ENCODE measurements at regions not wholly inside any gene's neighbourhood (a gene's known extent, or its start where the extent isn't known, plus 50 kb on each side); places are given as distances from the start of the nearest gene placed in this dataset.

DNA sequence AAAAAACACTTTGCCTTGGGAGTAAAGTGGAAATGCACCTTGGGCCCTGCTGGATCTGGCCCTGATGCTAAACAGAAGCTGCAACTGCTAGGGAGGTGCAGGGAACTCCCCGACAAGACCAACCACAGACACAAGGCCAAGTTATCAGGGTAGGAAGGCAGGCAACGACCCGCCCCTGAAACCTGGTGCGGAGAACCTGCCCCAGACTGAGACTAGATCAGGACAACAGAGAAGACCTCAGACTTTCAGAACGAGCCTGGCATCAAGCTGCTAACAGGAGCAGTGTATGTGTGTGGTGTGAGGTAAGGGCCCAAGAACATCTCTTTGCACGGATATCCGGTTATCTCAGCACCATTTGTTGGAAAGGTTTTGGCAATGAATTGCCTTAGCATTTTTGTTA, 233.7 kb upstream of the RTL1 start:
- TF ChIP-seq POLR2AphosphoS5 (IDR thresholded peaks at IDR 0.05; ENCODE audit: low read depth, low read length), result no peak
- TF ChIP-seq TAF1 (IDR thresholded peaks at IDR 0.05; ENCODE audit: borderline replicate concordance, insufficient read depth, low read length), result no peak
- no peak for TF ChIP-seq SIN3A (IDR thresholded peaks at IDR 0.05; ENCODE audit: borderline replicate concordance, insufficient read depth, low read length)
- TF ChIP-seq FOXP2 (optimal IDR thresholded peaks at IDR 0.05; ENCODE audit: borderline replicate concordance, extremely low read depth, extremely low read length, insufficient read depth), result no peak
- TF ChIP-seq, protein P1, sequence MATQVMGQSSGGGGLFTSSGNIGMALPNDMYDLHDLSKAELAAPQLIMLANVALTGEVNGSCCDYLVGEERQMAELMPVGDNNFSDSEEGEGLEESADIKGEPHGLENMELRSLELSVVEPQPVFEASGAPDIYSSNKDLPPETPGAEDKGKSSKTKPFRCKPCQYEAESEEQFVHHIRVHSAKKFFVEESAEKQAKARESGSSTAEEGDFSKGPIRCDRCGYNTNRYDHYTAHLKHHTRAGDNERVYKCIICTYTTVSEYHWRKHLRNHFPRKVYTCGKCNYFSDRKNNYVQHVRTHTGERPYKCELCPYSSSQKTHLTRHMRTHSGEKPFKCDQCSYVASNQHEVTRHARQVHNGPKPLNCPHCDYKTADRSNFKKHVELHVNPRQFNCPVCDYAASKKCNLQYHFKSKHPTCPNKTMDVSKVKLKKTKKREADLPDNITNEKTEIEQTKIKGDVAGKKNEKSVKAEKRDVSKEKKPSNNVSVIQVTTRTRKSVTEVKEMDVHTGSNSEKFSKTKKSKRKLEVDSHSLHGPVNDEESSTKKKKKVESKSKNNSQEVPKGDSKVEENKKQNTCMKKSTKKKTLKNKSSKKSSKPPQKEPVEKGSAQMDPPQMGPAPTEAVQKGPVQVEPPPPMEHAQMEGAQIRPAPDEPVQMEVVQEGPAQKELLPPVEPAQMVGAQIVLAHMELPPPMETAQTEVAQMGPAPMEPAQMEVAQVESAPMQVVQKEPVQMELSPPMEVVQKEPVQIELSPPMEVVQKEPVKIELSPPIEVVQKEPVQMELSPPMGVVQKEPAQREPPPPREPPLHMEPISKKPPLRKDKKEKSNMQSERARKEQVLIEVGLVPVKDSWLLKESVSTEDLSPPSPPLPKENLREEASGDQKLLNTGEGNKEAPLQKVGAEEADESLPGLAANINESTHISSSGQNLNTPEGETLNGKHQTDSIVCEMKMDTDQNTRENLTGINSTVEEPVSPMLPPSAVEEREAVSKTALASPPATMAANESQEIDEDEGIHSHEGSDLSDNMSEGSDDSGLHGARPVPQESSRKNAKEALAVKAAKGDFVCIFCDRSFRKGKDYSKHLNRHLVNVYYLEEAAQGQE (IDR thresholded peaks at IDR 0.05; ENCODE audit: insufficient read depth in 1 of 2, low read depth in 2 of 2, low read length in 2 of 2), result no peak

DNA sequence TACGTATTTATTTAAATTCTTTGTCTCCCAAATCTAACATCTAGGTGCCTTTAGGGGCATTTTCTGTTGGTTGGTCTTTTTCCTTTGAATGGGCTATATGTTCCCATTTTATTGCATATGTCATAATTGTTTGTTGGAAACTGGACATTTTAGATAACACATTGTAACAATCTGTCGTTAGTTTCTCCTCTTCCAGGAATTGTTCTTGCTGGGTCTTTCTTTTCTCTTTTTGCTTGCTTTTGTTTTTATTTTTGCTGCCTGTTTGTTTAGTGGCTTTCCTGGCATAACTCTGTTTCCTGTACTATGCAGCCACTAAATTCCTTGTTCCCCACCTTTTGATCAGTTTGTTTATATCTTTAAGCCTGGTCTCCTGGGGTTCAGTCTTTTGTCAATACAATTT, 244.3 kb upstream of the RTL1 start:
- no peak for TF ChIP-seq FOXP2 (optimal IDR thresholded peaks at IDR 0.05; ENCODE audit: borderline replicate concordance, extremely low read depth, extremely low read length, insufficient read depth)
- no peak for TF ChIP-seq SIN3A (IDR thresholded peaks at IDR 0.05; ENCODE audit: borderline replicate concordance, insufficient read depth, low read length)
- TF ChIP-seq, protein P1 (IDR thresholded peaks at IDR 0.05; ENCODE audit: insufficient read depth in 1 of 2, low read depth in 2 of 2, low read length in 2 of 2), result no peak
- no peak for TF ChIP-seq TAF1 (IDR thresholded peaks at IDR 0.05; ENCODE audit: borderline replicate concordance, insufficient read depth, low read length)
- no peak for TF ChIP-seq POLR2AphosphoS5 (IDR thresholded peaks at IDR 0.05; ENCODE audit: low read depth, low read length)

DNA sequence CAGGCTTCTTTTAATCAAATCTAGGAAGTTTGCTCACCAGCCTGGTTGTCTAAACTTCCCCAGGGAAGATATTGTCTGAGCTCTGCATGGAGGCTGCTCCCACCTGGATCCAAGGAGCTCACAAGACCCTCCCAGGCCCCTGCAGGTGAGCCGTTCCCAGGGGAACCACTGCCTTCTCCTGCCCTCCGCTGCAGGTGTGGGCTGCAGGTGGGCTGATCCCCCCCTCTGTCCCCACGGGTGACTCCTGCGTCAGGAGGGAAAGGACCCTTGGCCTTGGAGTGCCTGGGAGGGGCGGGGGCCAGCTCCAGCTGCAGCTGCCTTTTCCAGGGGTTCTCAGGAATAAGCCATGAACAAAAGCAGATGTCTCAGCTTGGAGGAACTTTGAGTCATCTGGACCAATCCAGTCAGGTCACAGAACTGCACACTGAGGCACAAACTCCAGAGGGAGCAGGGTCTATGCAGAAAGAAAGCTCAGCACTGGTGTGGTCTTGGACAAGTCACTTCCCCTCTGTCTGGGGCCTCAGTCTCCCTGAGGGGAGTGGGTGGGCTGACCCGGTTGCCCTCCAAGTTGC, 246.6 kb upstream of the RTL1 start:
- TF ChIP-seq SIN3A (IDR thresholded peaks at IDR 0.05; ENCODE audit: borderline replicate concordance, insufficient read depth, low read length), result no peak
- no peak for TF ChIP-seq FOXP2 (optimal IDR thresholded peaks at IDR 0.05; ENCODE audit: borderline replicate concordance, extremely low read depth, extremely low read length, insufficient read depth)
- TF ChIP-seq, protein P1 (IDR thresholded peaks at IDR 0.05; ENCODE audit: insufficient read depth in 1 of 2, low read depth in 2 of 2, low read length in 2 of 2), result no peak
- TF ChIP-seq POLR2AphosphoS5 (IDR thresholded peaks at IDR 0.05; ENCODE audit: low read depth, low read length), result no peak
- no peak for TF ChIP-seq TAF1 (IDR thresholded peaks at IDR 0.05; ENCODE audit: borderline replicate concordance, insufficient read depth, low read length)

GRCh38 chr14:101151226-101151926, 247.9 kb upstream of the RTL1 start:
- TF ChIP-seq SIN3A (IDR thresholded peaks at IDR 0.05; ENCODE audit: borderline replicate concordance, insufficient read depth, low read length), result no peak
- TF ChIP-seq, protein P1 (IDR thresholded peaks at IDR 0.05; ENCODE audit: insufficient read depth in 1 of 2, low read depth in 2 of 2, low read length in 2 of 2), result no peak
- TF ChIP-seq TAF1 (IDR thresholded peaks at IDR 0.05; ENCODE audit: borderline replicate concordance, insufficient read depth, low read length), result no peak
- TF ChIP-seq FOXP2 (optimal IDR thresholded peaks at IDR 0.05; ENCODE audit: borderline replicate concordance, extremely low read depth, extremely low read length, insufficient read depth), result no peak
- no peak for TF ChIP-seq POLR2AphosphoS5 (IDR thresholded peaks at IDR 0.05; ENCODE audit: low read depth, low read length)

Measured in PFSK-1 (cell line).